ENCODE measurements at regions not wholly inside any gene's neighbourhood (a gene's known extent, or its start where the extent isn't known, plus 50 kb on each side); places are given as distances from the start of the nearest gene placed in this dataset.

GRCh38 chr14:62455446-62455845 lies 589.8 kb downstream of the KCNH5 start:
- Histone ChIP-seq H4K20me1 (ENCODE audit: control insufficient read depth, insufficient read depth, insufficient read length) (no peaks in the 10 kb centered on the region), H2BK12ac (ENCODE audit: insufficient read length, low read depth, low read length) (no peak overlapping the region), H3K4ac (ENCODE audit: low read depth, low read length) (no peak overlapping the region), H4K8ac (replicated peaks; ENCODE audit: insufficient read length, low read depth, low read length) (no peak overlapping the region), H3K79me1 (ENCODE audit: insufficient read depth, low read depth, low read length, poor library complexity, severe bottlenecking) (no peaks in the 10 kb centered on the region), H3T11ph (ENCODE audit: low read length) (no peak overlapping the region), H3K79me2 (ENCODE audit: insufficient read depth, low read length) (no peaks in the 10 kb centered on the region), H2BK20ac (ENCODE audit: low read depth, low read length, poor library complexity, severe bottlenecking) (no peak overlapping the region), H4K5ac (ENCODE audit: insufficient read length, low read depth, low read length) (no peak overlapping the region), H2AFZ (ENCODE audit: low read length) (no peak overlapping the region), H3K18ac (ENCODE audit: insufficient read length, low read depth, low read length) (no peak overlapping the region), H4K91ac (ENCODE audit: insufficient read length, low read depth, low read length) (no peak overlapping the region), H3K9me3 (ENCODE audit: control insufficient read depth, low read depth, low read length) (no peaks in the 10 kb centered on the region), H3K27me3 (ENCODE audit: insufficient read depth, low read length) (no peaks in the 10 kb centered on the region), H3K23ac (ENCODE audit: insufficient read length, low read depth, low read length) (no peak overlapping the region), H3K27ac (ENCODE audit: insufficient read length, low read depth, low read length) (no peak overlapping the region), H3K23me2 (ENCODE audit: insufficient read length, low read depth, low read length, poor library complexity, severe bottlenecking) (no peaks in the 10 kb centered on the region), H3K9ac (ENCODE audit: extremely low read depth, insufficient read length, low read length) (no peak overlapping the region), H2BK5ac (ENCODE audit: insufficient read length, low read length) (no peak overlapping the region), H2BK15ac (ENCODE audit: low read depth, low read length) (no peak overlapping the region), H2AK5ac (ENCODE audit: insufficient read length, low read length) (no peak overlapping the region), H3K56ac (ENCODE audit: insufficient read length, low read depth, low read length) (no peak overlapping the region), H3K4me2 (ENCODE audit: insufficient read depth, insufficient read length, low read length) (no peak overlapping the region), H3K14ac (ENCODE audit: insufficient read depth, low read length) (no peak overlapping the region), H3K4me1 (ENCODE audit: insufficient read depth, low read length) (no peaks in the 10 kb centered on the region), H2BK120ac (ENCODE audit: low read depth, low read length, poor library complexity, severe bottlenecking) (no peak overlapping the region)
- WGBS (ENCODE audit: extremely low coverage, insufficient read length, low lambda C conversion rate): no CpG with 5 or more reads among the region's 3 CpGs
- Mint-ChIP-seq H3K27me3 (ENCODE audit: low read depth) (no peaks in the 10 kb centered on the region), H3K4me3 (no peak overlapping the region), H3K9me3 (no peaks in the 10 kb centered on the region), H3K36me3 (ENCODE audit: insufficient read depth in 1 of 3, low read depth in 3 of 3) (no peaks in the 10 kb centered on the region; a peak in 1 of 7 replicates), H3K4me1 (no peaks in the 10 kb centered on the region), H3K27ac (no peak overlapping the region)
- TF ChIP-seq CTCF (conservative IDR thresholded peaks at IDR 0.05): no peak
- no peak for DNase-seq

Measured in H9 (cell line).